SU-DHL-6 (cell line): ENCODE measurements at regions not wholly inside any gene's neighbourhood (a gene's known extent, or its start where the extent isn't known, plus 50 kb on each side); places are given as distances from the start of the nearest gene placed in this dataset.

Experiments used
- H2AFZ ChIP-seq: fragments of 200-600 bp; sonication (generic); 2 replicates; pipeline ENCODE4 v1.6.1; 2014; ENCODE audit warnings: low read depth, mild to moderate bottlenecking, moderate library complexity, mixed read lengths, antibody characterized with exemption, low read length; ENCODE audit not compliant: severe bottlenecking
- H3F3A ChIP-seq: fragments of 200-600 bp; shearing (Covaris generic); 2 replicates; pipeline ENCODE4 v1.6.0; 2016; ENCODE audit warnings: antibody characterized with exemption, mild to moderate bottlenecking; ENCODE audit not compliant: insufficient read depth
- H3K27ac ChIP-seq: fragments of 200-600 bp; sonication (generic); 2 replicates; pipeline ENCODE4 v1.5.1; 2016; ENCODE audit warnings: low read depth, mild to moderate bottlenecking, low read length, moderate library complexity, mixed read lengths
- H3K27me3 ChIP-seq: fragments of 200-600 bp; sonication (generic), shearing (Covaris generic); 2 replicates; pipeline ENCODE4 v1.6.0; 2014; ENCODE audit warnings: mild to moderate bottlenecking, low read length
- H3K36me3 ChIP-seq: fragments of 200-600 bp; sonication (generic); 2 replicates; pipeline ENCODE4 v1.6.1; 2014; ENCODE audit warnings: mild to moderate bottlenecking, low read length, mixed read lengths
- H3K4me2 ChIP-seq: fragments of 300-600, 200-600 bp; shearing (Covaris generic), sonication (generic); 2 replicates; pipeline ENCODE4 v1.6.0; 2014; ENCODE audit warnings: low read length, low read depth, mild to moderate bottlenecking; ENCODE audit not compliant: poor library complexity, severe bottlenecking
- H3K4me3 ChIP-seq: fragments of 200-600 bp; sonication (generic); 2 replicates; pipeline ENCODE4 v1.5.1; 2014; ENCODE audit warnings: antibody characterized with exemption, low read length, mild to moderate bottlenecking, mixed read lengths; ENCODE audit not compliant: insufficient read depth, poor library complexity, severe bottlenecking
- H3K79me2 ChIP-seq: fragments of 200-600 bp; sonication (generic); 2 replicates; pipeline ENCODE4 v1.6.1; 2014; ENCODE audit warnings: mild to moderate bottlenecking, low read length, moderate library complexity; ENCODE audit not compliant: insufficient read depth
- H3K9ac ChIP-seq: fragments of 200-600 bp; sonication (generic); 2 replicates; pipeline ENCODE4 v1.7.0; 2014; ENCODE audit warnings: mild to moderate bottlenecking, low read length
- H3K9me2 ChIP-seq: fragments of 200-600 bp; sonication (generic); replicated peaks from 2 replicates; pipeline ENCODE4 v1.6.1; 2014; ENCODE audit warnings: low read length; ENCODE audit not compliant: insufficient read depth
- H3K9me3 ChIP-seq: fragments of 200-600 bp; sonication (generic); 2 replicates; pipeline ENCODE4 v1.6.1; 2014; ENCODE audit warnings: low read length, mixed read lengths; ENCODE audit not compliant: insufficient read depth
- H4K20me1 ChIP-seq: fragments of 200-600 bp; sonication (generic); 2 replicates; pipeline ENCODE4 v1.6.1; 2014; ENCODE audit warnings: low read depth, mild to moderate bottlenecking, antibody characterized with exemption, low read length, moderate library complexity, mixed read lengths
- EZH2phosphoT487 ChIP-seq: fragments of 200-600 bp; sonication (generic), shearing (Covaris generic); conservative IDR thresholded peaks from 2 replicates; pipeline ENCODE4 v1.6.1; 2018; ENCODE audit warnings: mild to moderate bottlenecking, antibody characterized with exemption, low read length, moderate library complexity, mixed read lengths
- TF ChIP-seq, protein P1 (sequence below): fragments of 200-600 bp; sonication (generic); IDR thresholded peaks from one replicate; pipeline ENCODE4 v1.5.1; 2017; ENCODE audit warnings: antibody characterized with exemption, mild to moderate bottlenecking, low read length, moderate library complexity; ENCODE audit not compliant: insufficient read depth, poor library complexity, severe bottlenecking

- no peaks in the 10 kb centered on the region for H3K9me3 ChIP-seq
- TF ChIP-seq, protein P1, sequence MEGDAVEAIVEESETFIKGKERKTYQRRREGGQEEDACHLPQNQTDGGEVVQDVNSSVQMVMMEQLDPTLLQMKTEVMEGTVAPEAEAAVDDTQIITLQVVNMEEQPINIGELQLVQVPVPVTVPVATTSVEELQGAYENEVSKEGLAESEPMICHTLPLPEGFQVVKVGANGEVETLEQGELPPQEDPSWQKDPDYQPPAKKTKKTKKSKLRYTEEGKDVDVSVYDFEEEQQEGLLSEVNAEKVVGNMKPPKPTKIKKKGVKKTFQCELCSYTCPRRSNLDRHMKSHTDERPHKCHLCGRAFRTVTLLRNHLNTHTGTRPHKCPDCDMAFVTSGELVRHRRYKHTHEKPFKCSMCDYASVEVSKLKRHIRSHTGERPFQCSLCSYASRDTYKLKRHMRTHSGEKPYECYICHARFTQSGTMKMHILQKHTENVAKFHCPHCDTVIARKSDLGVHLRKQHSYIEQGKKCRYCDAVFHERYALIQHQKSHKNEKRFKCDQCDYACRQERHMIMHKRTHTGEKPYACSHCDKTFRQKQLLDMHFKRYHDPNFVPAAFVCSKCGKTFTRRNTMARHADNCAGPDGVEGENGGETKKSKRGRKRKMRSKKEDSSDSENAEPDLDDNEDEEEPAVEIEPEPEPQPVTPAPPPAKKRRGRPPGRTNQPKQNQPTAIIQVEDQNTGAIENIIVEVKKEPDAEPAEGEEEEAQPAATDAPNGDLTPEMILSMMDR, result no peak
- TF ChIP-seq EZH2phosphoT487, result no peak
- H4K20me1 ChIP-seq, result no peaks in the 10 kb centered on the region
- no peak overlapping the region for H3K4me3 ChIP-seq
- H3K4me2 ChIP-seq, result no peak overlapping the region
- H3K27ac ChIP-seq, result no peak overlapping the region
- H3K9ac ChIP-seq, result no peak overlapping the region
- H3F3A ChIP-seq, result no peaks in the 10 kb centered on the region
- no peaks in the 10 kb centered on the region for H3K36me3 ChIP-seq
- no peaks in the 10 kb centered on the region for H3K79me2 ChIP-seq
- no peaks in the 10 kb centered on the region for H3K9me2 ChIP-seq
- H3K27me3 ChIP-seq, result no peaks in the 10 kb centered on the region
- H2AFZ ChIP-seq, result no peak overlapping the region
Measured at GRCh38 chr16:73255031-73255430, 207.1 kb upstream of the ZFHX3 start.

GRCh38 chr16:73253922-73254480 lies 206.1 kb upstream of the ZFHX3 start:
- Histone ChIP-seq H2AFZ (no peak overlapping the region), H3K9me3 (no peaks in the 10 kb centered on the region), H3K27me3 (no peaks in the 10 kb centered on the region), H3F3A (no peaks in the 10 kb centered on the region), H4K20me1 (no peaks in the 10 kb centered on the region), H3K4me2 (no peak overlapping the region), H3K27ac (no peak overlapping the region), H3K9ac (no peak overlapping the region), H3K9me2 (no peaks in the 10 kb centered on the region), H3K79me2 (no peaks in the 10 kb centered on the region), H3K4me3 (no peak overlapping the region), H3K36me3 (no peaks in the 10 kb centered on the region)
- TF ChIP-seq EZH2phosphoT487, result no peak
- TF ChIP-seq, protein P1, result no peak

DNA sequence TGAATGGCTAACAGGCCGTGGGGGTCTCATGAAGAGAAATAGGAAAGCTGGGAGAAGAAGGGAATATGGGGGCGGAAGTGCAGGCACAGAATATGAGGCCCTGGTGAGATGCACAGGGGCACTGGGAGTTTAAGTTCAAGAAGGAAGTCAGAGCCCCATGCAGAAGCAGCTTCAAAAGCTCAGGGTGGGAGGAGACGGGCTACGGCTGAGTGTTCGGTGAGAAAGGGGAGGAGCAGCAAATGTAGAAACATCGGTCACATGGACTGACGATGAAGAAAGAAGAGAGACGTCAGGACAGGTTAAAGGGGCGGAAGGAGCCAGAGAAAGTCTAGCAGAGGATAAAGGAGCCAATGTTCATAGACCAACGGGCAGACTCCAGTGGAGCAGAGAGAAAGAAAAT lies 204.5 kb upstream of the ZFHX3 start:
- no peak overlapping the region for H3K27ac ChIP-seq
- no peak overlapping the region for H3K4me3 ChIP-seq
- no peaks in the 10 kb centered on the region for H3K79me2 ChIP-seq
- no peaks in the 10 kb centered on the region for H3F3A ChIP-seq
- no peaks in the 10 kb centered on the region for H3K9me3 ChIP-seq
- no peaks in the 10 kb centered on the region for H3K27me3 ChIP-seq
- no peaks in the 10 kb centered on the region for H3K9me2 ChIP-seq
- no peak overlapping the region for H3K9ac ChIP-seq
- H3K4me2 ChIP-seq, result no peak overlapping the region
- no peak overlapping the region for H2AFZ ChIP-seq
- no peak for TF ChIP-seq EZH2phosphoT487
- TF ChIP-seq, protein P1, result no peak
- H4K20me1 ChIP-seq, result no peaks in the 10 kb centered on the region
- no peaks in the 10 kb centered on the region for H3K36me3 ChIP-seq

DNA sequence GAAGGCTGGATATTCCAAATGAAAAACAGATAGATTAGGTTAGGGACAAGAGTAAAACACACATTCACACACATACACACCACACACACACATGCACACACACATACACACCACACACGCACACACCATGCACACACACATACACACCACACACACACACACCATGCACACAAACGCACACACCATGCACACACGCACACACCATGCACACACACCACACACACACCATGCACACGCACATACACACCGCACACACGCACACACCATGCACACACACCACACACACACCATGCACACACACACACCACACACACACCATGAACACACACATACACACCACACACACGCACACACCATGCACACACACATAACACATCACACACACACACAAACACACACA lies 203.7 kb upstream of the ZFHX3 start:
- no peaks in the 10 kb centered on the region for H3K79me2 ChIP-seq

More for the DNA sequence above, 203.7 kb upstream of the ZFHX3 start:
- Histone ChIP-seq H3K4me3 (no peak overlapping the region), H3F3A (no peaks in the 10 kb centered on the region), H3K9me3 (no peaks in the 10 kb centered on the region), H3K9ac (no peak overlapping the region), H3K27ac (no peak overlapping the region), H2AFZ (no peak overlapping the region), H3K4me2 (no peak overlapping the region), H3K27me3 (no peaks in the 10 kb centered on the region), H3K36me3 (no peaks in the 10 kb centered on the region), H4K20me1 (no peaks in the 10 kb centered on the region), H3K9me2 (no peaks in the 10 kb centered on the region)
- no peak for TF ChIP-seq EZH2phosphoT487
- TF ChIP-seq, protein P1, result no peak
